SU-DHL-6 (cell line): ENCODE measurements at regions not wholly inside any gene's neighbourhood (a gene's known extent, or its start where the extent isn't known, plus 50 kb on each side); places are given as distances from the start of the nearest gene placed in this dataset.

ENCODE experiments used
- CTCF ChIP-seq: fragments of 200-600 bp; sonication (generic); IDR thresholded peaks from one replicate; pipeline ENCODE4 v1.5.1; 2017; ENCODE audit warnings: antibody characterized with exemption, mild to moderate bottlenecking, low read length, moderate library complexity; ENCODE audit not compliant: insufficient read depth, poor library complexity, severe bottlenecking
- EZH2phosphoT487 ChIP-seq: fragments of 200-600 bp; sonication (generic), shearing (Covaris generic); conservative IDR thresholded peaks from 2 replicates; pipeline ENCODE4 v1.6.1; 2018; ENCODE audit warnings: mild to moderate bottlenecking, antibody characterized with exemption, low read length, moderate library complexity, mixed read lengths

- TF ChIP-seq CTCF (no peak), EZH2phosphoT487 (no peak)
Observed at GRCh38 chr6:95227351-95227750, 350.0 kb upstream of the MANEA start.
